Fibroblast of skin of back (primary cell): ENCODE measurements at regions not wholly inside any gene's neighbourhood (a gene's known extent, or its start where the extent isn't known, plus 50 kb on each side); places are given as distances from the start of the nearest gene placed in this dataset.
A peak's percentile ranks its signal among the peaks of the same experiment; 100 is the strongest.
"Not testable (repeated sequence)": the region's sequence is repeated elsewhere in the genome, so short reads cannot be mapped to it uniquely, and the experiment has no call there.

Source experiments
- DNase-seq: peaks from one replicate; pipeline ENCODE4 v3.0.0-alpha.2; 2013

DNA sequence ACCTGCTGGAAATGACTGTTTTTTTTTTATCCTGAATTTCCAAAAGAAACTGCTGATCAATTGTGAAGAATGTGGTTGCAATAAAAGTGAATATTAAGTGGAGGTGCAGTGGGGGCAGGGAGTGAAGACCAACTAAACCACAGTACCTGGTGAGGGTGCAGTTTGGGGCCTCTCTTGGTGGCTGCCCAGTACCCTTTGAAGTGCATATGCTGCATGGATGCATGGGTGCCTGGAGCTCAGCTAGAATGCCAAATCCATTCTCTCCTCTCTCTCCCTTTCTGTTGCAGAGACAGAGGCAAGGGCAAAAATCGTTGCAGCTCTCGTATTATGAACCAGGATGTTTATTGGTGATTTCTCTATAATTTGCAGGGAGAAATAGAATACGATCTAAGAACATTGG lies 420.5 kb upstream of the ONECUT1 start:
- DNase-seq, result no peak

DNA sequence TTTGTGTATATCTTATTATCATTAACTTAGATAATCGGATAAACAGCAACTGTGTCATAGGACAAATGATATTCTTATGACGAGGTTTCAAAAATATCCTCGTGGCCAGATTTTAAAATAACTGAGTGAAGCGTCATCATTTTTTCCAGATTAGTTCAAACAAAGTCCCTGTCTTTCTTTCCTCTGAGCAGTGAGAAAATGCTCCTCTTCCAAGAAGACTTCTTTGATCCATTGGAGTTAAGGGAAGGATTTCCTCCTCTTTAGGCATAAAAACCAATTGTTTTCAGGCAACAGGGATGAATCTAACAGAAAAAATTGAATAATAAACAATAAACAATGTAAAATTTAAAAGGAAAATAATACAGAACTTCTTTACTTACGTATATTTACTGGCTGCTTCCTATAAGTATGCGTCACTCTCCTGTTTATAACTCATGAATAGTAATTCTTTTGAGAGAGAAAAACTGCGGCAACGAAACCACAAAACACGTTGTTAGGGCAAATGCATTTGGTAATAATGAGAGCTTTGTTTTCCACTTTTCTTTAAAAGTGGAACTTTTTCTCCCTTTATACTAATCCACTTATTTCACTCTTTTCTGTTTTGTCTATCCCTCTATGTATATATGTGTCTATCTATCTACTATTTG lies 419.4 kb upstream of the ONECUT1 start:
- no peak for DNase-seq

DNA sequence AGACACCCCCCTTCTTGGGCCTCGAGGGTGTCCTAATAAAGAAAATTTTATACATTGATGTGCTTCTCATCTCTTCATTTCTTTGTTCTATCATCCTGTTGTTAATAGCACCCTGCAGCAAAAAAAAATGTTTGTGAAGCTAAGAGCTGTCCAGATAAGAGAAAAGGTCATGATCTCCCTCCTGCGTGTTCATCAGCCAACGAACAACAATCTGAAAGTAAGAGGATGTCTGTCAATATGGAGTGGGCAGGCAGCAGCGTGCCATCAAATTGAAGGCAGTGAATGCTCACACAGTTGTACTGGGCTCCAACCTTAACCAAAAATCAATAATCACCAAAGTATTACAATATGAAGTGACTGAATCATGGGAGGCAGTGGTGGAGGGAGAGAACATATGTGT lies 418.6 kb upstream of the ONECUT1 start:
- DNase-seq, result no peak

DNA sequence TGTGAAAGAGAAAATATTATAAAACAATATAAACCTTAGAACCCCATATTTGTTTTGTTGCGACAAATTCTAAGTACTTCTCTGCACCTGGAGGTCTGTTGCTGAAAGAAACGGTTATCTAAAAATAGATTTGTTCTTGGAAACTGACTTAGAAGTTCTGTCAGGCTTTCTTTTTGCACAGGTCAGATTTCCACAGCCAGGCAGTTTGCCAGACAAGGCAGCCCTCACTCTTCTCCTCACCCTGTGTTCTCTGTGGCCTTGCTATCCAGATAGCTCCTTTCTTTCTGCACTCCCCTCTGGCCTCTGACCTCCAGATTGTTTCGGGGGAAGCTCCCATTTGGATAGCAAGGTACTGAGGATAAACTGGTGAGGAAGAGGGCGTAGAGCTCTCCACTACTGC lies 413.3 kb upstream of the ONECUT1 start:
- DNase-seq, result no peak

DNA sequence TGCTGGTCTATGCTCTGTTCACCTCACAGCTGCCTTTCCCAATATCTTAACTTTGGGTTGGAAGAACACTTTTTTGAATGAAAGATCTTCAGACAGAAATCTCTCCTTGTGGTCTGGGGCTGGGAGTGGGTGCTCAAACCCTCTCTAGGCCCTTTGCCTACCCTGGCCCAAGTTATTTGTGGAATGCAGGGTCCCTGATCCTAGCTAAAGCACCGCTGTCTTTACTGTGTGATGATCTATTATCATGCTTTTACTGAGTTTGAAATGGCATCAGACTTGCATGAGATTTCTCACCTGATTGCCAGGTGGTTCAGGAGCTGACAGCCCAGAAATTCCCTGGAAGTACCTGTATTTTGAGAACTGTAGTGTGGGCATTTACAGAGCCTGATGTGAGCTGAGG lies 412.7 kb upstream of the ONECUT1 start:
- DNase-seq, result no peak

DNA sequence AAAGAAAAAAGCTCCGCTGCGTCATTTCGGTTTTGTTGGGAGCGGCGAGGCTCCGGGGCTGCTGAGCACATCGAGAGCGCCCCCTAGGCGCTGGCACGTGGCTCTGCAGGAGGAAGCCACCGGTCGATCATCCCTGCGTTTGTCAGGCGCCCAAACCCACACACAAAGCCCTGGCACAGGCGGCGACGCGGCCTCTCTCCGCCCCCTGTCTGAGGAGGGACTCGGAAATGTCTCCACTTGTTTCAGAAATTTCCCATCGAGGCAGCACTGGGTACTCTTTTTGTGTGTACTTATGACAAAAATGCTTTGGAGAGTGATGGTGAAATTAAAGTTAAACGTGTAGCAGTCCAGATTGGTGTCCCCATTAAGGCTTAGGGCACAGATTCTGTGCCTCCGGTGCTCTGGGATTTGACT lies 407.3 kb upstream of the ONECUT1 start:
- DNase-seq, result peak; percentile 46

DNA sequence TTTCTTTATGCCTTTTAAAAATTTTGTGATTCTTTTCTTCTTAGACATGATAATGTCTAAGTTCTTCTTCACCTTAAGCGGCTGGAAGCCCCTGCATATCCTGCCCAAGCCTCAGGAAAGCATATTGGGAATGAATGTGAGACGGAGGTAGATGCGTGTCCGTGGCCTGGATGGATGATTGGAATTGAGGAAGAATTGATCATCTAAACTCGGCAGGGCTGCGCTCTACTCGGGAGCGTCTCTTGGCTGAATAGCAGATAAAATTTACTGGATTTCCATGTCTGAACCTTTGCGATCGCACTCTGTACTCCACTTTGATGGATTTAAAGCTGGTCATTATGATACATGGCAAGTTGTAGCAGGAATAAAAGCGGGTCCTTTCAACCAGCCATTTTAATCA lies 406.7 kb upstream of the ONECUT1 start:
- DNase-seq, result no peak

DNA sequence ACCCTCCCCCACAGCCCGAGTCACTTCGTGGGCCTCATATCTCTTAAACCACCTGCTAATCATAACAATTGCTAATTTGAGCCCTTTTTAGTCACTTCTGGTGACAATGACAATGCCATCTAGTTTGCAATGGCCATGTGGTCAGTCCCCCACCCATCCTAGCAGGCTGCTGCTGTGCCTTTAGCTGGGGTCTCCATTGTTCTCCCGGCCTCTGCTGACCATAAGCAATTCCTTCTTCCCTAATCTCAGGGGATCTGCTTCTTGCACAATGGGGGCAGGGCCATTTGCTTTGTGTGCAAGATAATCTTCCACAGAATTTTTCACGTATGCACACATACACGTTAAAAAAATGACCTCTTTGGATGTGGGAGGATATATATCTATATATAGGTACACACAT lies 406.1 kb upstream of the ONECUT1 start:
- DNase-seq, result no peak

DNA sequence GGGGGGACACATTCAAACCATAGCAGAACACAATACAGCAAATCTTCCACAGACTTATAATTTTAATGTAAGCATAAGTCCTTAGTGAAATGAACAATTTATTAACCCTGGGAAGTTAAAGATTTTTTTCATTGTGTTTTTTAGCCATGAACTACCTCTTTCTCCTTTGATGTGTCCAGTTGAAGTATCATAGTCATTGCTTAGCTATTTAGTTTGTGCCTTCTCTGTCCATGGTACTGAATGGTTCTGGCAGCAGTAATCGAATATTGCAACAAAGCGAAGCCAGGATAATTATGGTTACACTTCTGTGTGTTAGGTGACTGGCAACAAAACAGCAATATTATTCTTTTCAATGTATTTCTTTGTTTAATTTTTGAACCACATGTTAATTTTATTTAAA lies 403.0 kb upstream of the ONECUT1 start:
- DNase-seq, result peak; percentile 10

DNA sequence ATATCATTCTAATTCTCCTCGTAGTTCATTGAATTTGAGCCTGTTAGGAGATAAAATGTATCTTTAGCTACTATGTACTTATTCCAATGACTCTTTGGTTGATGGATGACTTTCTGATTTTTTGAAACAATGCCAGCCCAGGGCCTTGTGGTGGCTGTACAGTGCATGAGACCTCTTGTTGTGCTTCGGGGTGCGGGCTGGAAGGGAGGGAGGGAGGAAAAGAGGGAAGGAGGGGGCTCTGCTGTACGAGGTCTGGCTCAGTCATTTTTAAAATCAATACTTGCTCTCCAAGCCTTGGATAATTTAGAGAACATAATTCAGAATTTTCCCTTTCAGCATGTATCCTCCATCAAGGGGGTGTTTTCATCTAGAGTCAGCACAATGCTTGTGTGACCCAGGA lies 399.7 kb upstream of the ONECUT1 start:
- DNase-seq, result no peak

DNA sequence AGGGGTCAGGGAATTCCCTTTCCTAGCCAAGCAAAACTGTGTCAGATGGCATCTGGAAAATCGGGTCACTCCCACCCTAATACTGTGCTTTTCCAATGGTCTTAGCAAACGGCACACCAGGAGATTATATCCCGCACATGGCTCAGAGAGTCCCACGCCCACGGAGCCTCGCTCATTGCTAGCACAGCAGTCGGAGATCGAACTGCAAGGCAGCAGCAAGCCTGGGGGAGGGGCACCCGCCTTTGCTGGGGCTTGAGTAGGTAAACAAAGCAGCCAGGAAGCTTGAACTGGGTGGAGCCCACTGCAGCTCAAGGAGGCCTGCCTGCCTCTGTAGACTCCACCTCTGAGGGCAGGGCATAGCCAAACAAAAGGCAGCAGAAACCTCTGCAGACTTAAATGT lies 393.3 kb upstream of the ONECUT1 start:
- not testable (repeated sequence) for DNase-seq

DNA sequence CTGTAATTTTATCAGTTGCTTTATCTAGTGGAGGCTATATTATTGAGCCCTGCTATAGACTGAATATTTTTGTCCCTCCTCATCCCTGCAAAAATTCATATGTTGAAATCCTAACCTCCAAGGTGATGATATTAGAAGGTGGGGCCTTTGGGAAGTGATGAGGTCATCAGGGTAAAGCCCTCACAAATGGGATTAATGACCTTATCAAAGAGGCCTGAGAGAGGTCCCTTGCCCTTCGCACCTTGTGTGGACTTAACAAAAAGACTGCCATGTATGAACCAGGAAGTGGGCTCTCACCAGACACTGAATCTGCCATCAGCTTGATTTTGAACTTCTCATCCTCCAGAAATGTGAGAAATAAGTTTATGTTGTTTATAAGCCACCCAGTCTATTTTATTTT lies 381.4 kb upstream of the ONECUT1 start:
- DNase-seq, result no peak

DNA sequence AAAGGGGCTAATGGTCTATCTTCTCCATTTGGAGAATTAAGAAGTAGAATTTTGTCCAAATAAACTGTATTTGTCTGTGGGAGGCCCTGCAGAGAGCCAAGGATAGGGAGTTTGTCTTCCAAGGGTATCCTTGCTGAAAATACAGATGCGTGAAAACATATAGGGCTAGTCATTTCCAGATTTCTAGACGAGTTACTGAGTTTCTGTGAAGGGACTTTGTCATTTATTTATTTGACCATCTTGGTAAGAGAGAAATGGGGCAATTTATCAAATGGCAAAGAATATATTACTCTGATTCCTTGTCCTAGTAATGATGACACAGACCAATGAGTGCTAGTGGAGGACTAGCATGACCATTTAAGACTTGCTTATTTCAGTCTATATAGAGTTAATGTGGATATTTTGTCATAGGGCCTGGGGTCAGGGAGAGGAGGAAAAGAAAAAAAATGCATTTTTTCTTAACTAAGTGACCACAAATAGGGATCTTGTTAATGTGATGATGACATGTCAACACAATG lies 376.6 kb upstream of the ONECUT1 start:
- no peak for DNase-seq

DNA sequence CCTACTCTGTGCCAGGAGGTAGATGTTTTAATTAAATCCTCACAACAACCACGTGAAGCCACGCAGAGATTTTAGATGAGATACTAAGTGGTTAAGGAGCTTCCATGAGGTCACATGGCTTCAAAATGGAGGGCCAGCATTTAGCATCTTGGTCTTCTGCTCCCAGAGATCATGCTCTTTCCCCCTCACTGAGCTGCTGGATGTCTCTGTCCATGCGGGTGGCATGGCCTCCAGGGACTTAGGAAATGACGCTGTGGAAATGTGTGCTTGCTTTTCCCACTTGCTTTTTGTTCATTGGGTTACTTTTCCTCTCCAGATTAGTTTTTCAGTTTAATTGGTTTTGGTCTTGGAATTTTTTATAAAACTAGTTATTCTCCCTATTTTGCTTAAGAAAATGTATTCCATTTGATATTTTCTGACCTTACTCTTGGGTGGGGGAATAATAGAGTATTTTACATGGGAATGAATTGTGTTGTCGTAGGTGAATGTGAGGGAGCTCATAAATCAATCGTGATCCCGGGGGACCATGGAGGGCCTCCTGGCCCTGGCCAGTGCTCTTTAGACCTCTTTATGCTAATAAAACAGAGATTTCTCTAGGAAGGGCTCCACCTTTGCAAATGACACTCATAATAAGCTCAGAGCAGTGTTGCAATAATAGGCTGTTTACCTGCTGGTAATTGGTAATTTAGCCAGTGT lies 376.0 kb upstream of the ONECUT1 start:
- no peak for DNase-seq

DNA sequence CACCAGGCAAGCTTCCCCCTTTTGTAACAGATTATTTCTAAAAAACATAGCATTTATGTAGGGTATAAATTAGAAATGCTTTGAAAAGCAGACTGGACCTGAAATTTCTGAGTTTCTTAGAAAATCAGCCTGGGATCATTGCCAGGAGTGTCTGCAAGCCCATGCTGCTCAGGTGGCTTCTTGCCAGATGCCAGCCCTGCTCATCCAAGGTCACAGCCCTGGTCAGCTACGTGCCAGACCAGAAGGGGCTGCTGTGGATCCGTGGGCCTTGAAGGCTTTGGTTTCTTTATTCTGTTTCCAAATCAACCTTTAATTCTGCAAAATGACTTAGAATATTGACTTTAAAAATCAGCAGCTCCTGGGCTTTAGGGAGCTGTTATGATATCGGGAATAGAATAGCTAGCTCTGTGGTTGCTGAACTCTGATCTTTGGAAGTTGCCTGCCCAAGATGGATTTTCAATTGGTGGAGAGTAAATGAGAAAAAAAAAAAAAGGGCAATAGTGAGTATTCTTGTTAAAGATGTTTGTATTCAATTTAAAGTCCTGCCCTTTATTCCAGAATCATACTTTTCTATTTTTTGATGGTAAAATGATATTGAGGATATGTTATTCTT lies 370.1 kb upstream of the ONECUT1 start:
- no peak for DNase-seq

DNA sequence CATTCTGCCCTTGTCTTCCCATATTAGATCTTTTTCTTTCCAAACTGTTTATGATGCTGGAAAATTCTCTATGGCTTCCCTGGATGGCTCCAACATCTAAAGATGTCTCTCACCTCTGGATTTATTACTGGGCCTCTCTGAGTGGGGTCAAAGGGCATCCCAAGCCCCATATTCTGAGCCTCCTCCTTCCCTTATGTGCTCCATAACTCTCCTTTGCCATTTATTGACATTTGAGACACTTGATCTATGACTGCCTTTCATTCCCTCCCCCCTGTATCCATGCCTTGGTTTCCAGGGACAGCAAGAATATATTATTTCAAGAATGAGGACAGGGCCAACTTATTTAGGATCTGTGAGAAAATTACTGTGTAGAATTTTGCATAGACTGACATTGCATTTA lies 369.3 kb upstream of the ONECUT1 start:
- DNase-seq, result no peak

DNA sequence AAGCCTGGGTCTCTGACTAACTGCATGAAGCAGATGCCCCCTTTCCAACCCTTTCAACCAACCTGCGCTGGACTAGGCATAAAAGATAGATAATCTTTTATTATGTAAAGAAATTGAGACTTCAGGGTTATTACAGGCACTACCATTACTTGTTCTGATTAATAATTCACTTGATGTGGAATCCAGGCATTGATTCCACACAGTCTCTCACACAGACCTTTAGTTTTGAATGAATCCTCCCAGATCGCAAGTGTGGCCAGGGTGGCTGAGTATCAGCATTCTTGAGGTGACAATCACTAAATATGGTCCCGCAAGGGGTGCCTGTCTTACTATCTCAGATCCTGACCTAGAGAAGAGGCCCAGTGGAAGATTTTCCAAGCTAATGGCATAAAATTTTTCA lies 368.9 kb upstream of the ONECUT1 start:
- no peak for DNase-seq

DNA sequence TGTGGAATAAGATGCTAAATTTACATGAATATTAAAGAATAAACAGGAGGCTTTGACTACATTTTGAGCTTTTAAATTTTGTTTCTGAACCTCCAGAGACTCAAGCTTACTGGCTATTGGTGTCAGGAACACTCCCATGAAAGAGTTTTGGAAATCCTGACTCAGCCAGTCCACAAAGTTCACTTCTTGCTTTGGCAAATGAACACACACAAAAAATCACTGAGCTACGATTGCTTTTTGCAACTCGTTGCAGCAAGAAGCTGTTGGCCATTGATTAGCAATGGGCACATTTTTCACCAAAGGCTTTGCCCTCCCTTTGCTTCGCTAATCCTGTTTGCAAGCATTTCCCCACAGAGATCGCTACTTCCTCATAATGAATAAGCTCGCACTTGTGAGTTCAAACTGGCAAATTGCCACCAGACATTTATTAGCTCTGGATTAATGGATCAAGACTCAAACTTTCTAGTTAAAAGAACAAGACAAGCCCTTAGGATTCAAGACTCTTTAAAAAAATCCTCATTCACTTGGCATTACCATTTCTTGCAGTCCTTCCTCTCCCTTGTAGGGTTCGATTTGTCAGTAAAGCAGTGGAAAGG lies 343.2 kb upstream of the ONECUT1 start:
- no peak for DNase-seq

DNA sequence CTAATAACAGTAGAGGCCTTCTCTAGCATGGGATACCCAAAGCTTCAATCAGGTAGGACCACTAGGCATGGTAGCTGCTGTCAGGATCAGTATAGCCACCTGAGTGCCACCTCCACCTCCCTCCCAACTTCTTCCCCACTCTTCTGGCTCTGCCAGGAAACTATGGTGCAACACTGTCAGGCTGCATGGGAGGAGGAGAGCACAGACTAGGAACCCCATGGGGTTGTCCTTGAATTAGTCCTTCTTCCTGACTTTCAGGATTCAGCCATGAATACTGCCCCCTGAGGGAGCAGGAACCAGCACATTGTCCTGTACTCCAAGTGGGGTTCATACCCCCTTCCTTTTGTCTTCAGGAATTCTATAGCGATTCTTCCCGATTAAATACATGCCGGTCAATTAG lies 340.8 kb upstream of the ONECUT1 start:
- DNase-seq, result no peak

DNA sequence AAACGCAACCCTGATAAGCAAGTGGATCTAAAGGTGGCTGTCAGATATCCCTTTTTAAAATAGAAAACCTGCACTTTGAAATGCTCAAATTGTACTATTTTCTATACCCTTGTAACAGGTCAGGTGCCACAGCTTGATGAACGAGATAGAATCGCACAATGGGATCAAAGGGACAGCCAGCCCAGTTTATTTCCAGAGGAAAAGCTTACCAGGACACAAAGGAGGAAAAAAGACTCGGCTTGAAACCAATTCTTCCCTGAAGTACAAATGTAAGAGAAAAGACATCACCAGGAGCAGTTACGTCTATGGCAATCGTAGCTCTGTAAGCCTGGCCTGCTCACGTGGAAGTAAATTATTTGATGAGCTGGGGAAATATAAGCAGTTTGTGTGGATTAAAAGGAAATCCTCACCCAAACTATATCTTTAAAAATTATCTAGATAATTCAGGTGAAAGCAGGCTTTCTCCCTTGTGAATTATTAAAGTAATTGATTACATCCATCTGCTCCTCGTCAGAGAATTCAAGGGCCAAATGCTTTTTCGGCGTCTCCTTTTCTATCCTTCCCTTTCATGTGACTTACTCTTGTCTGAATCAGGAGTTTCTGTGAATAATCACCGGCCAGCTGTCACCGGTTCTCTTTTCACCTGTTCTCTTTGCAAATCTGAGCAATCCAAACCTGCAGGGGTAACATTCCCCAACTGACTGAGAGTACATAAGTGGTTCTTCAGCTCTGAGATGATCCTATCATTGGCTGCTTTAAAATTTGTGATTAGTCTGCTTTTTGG lies 339.2 kb upstream of the ONECUT1 start:
- DNase-seq, result no peak

DNA sequence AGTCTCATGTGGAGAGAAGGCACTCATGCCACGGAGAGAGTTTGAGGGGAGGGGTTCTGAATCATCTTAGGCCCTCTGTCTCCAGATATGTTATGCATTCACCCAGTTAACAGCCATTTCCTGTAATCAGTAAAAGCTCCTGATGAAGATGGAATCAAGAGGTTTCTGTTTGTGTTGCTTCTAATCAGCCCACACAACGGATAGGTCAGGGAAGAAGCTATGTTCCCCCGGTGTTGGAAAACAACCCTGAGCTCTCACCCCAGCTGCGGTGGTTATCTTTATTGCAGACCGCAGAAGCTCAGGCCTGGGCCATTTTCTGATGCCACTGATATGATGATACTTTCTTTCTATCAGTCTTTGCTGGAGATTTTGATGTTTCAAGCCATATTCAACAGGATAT lies 338.5 kb upstream of the ONECUT1 start:
- no peak for DNase-seq

DNA sequence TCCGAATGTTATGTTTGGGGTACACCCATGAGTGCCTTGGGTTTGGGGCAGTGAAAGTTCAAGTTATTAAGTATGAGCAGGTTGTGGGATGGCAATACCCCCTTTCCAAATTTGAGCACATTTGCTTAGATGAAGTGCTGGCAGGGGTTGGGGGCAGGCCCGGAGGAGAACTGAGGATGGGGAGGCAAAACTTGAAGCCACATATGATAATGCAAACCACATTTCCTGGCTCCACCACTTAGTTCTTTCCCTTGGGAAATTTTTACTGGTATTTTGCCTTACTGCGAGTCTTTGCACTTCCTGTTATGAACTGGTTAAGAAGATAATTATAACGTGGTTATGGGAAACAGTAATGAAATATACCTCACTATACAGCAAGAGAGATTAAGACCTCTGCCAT lies 336.0 kb upstream of the ONECUT1 start:
- no peak for DNase-seq

DNA sequence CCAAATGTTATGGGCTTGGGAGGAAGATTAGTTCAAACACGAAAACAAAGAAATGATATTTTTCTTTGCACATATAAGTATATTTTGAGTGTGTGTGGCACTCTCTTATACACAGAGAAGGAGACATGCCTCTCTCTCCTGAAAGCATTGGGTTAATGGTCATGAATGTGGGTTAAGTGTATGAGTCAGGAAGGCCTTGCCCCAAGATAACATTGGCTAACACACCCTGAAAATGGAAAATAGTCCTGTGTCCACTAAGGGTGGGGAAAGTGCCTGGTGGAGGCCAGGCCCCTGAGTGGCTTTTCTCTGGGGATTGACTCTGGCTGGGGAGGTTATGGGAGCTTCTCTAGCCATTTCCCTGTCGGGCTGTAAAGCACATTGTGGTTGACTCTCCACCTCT lies 332.7 kb upstream of the ONECUT1 start:
- DNase-seq, result no peak
